Peyer's patch (tissue), 4 donors: ENCODE measurements at regions not wholly inside any gene's neighbourhood (a gene's known extent, or its start where the extent isn't known, plus 50 kb on each side); places are given as distances from the start of the nearest gene placed in this dataset.

Source experiments
- POLR2A ChIP-seq, 2 donors: fragments of 450-650 bp; IDR thresholded peaks; one replicate each; pipeline ENCODE4 v1.5.1; 2017; ENCODE audit warnings: antibody characterized with exemption in 2 of 2, mild to moderate bottlenecking in 2 of 2, moderate library complexity in 2 of 2
- TF ChIP-seq, protein P1 (sequence below), 6 experiments: fragments of 450-650 bp in 4 of 6; fragments of 200-600 bp in 2 of 6; sonication (generic) in 1 of 6; IDR thresholded peaks; one replicate each; pipeline ENCODE4 v1.5.1; 2017 to 2019; ENCODE audit warnings: antibody characterized with exemption in 6 of 6, mild to moderate bottlenecking in 3 of 6, moderate library complexity in 1 of 6

- TF ChIP-seq, protein P1, sequence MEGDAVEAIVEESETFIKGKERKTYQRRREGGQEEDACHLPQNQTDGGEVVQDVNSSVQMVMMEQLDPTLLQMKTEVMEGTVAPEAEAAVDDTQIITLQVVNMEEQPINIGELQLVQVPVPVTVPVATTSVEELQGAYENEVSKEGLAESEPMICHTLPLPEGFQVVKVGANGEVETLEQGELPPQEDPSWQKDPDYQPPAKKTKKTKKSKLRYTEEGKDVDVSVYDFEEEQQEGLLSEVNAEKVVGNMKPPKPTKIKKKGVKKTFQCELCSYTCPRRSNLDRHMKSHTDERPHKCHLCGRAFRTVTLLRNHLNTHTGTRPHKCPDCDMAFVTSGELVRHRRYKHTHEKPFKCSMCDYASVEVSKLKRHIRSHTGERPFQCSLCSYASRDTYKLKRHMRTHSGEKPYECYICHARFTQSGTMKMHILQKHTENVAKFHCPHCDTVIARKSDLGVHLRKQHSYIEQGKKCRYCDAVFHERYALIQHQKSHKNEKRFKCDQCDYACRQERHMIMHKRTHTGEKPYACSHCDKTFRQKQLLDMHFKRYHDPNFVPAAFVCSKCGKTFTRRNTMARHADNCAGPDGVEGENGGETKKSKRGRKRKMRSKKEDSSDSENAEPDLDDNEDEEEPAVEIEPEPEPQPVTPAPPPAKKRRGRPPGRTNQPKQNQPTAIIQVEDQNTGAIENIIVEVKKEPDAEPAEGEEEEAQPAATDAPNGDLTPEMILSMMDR (IDR thresholded peaks at IDR 0.05), result no peak
- TF ChIP-seq POLR2A (IDR thresholded peaks at IDR 0.05), result no peak
Measured at GRCh38 chr12:58296863-58297262, 355.5 kb downstream of the ATP23 start.
